HCT116 (cell line): ENCODE measurements at regions not wholly inside any gene's neighbourhood (a gene's known extent, or its start where the extent isn't known, plus 50 kb on each side); places are given as distances from the start of the nearest gene placed in this dataset.

Source experiments
- ATAC-seq: fragments of 200-7000 bp; cut with Tn5 transposase; 2 replicates; pipeline ENCODE4 v1.9.1; 2020; ENCODE audit warnings: mild to moderate bottlenecking, moderate library complexity
- BruUV-seq: library from RNA; stranded (reverse); fragments of 400-500 nt; replicated peaks from 2 replicates; lab custom pipeline; 2021; lab: Mats Ljungman, UMichigan
- CTCF ChIA-PET: fragments of 300-600 bp; sonication (Branson Sonifier 250); formaldehyde crosslinking; loops from one replicate; lab custom pipeline; 2021; ENCODE audit warnings: antibody characterized with exemption; lab: Charles Lee
- POLR2A ChIA-PET: fragments of 300-600, 350-600 bp; sonication (Branson Sonifier 250); formaldehyde crosslinking; loops from one replicate; lab custom pipeline; 2021; ENCODE audit warnings: antibody characterized with exemption; lab: Charles Lee
- RAD21 ChIA-PET, 2 experiments: fragments of 300-600 bp; sonication (Branson Sonifier 250); formaldehyde crosslinking; loops; one replicate each; lab custom pipeline; 2023; ENCODE audit warnings: low total read pairs in 2 of 2; ENCODE audit not compliant: uncharacterized antibody in 2 of 2, unreplicated experiment in 2 of 2, low non-redundant PET in 1 of 2; lab: Charles Lee
- DNase-seq: peaks from one replicate; pipeline ENCODE4 v3.0.0-alpha.2; 2010; ENCODE audit warnings: low read depth, low spot score
- H2AFZ ChIP-seq: fragments of 200-600 bp; shearing (Covaris generic), sonication (generic); 2 replicates; pipeline ENCODE4 v1.6.1; 2017; ENCODE audit warnings: low read depth, mixed run types, mixed read lengths, antibody characterized with exemption, low read length; ENCODE audit not compliant: poor library complexity, severe bottlenecking
- H3K27ac ChIP-seq: 2 replicates; pipeline ENCODE4 v1.5.1; 2012; ENCODE audit warnings: low read depth, low read length
- H3K27me3 ChIP-seq: fragments of 200-600 bp; sonication (generic); 2 replicates; pipeline ENCODE4 v1.6.1; 2016; ENCODE audit warnings: mixed run types, low read length, mixed read lengths; ENCODE audit not compliant: insufficient read depth
- H3K36me3 ChIP-seq, 2 experiments: fragments of 200-500 bp in 1 of 2; fragments of 200-600 bp in 1 of 2; sonication (Bioruptor generic) in 1 of 2; sonication (generic) in 1 of 2; 2 replicates each; pipeline versions ENCODE4 v1.5.1 to v1.6.1; 2014 to 2016; ENCODE audit warnings: low read length in 2 of 2, inconsistent platforms in 1 of 2, mixed read lengths in 1 of 2, mixed run types in 1 of 2; ENCODE audit not compliant: insufficient read depth in 2 of 2, control insufficient read depth in 1 of 2
- H3K4me1 ChIP-seq, 2 experiments: fragments of 200-600 bp in 1 of 2; sonication (generic) in 1 of 2; 2 replicates each; pipeline versions ENCODE4 v1.5.1 to v1.6.1; 2012 to 2017; ENCODE audit warnings: low read length in 2 of 2, inconsistent platforms in 1 of 2, mild to moderate bottlenecking in 1 of 2, mixed read lengths in 1 of 2, mixed run types in 1 of 2, moderate library complexity in 1 of 2; ENCODE audit not compliant: insufficient read depth in 2 of 2, control insufficient read depth in 1 of 2
- H3K4me2 ChIP-seq: fragments of 200-600 bp; sonication (generic); 2 replicates; pipeline ENCODE4 v1.6.1; 2017; ENCODE audit warnings: mixed run types, low read length, mixed read lengths
- H3K4me3 ChIP-seq, 2 experiments: fragments of 200-600 bp in 1 of 2; sonication (generic) in 1 of 2; replicated peaks in 1 of 2; 2 replicates each; pipeline ENCODE4 v1.5.1; 2011 to 2016; ENCODE audit warnings: low read length in 2 of 2, control low read depth in 1 of 2, low read depth in 1 of 2, mild to moderate bottlenecking in 1 of 2, mixed read lengths in 1 of 2, mixed run types in 1 of 2
- H3K79me2 ChIP-seq: fragments of 200-600 bp; sonication (generic); 2 replicates; pipeline ENCODE4 v1.6.1; 2017; ENCODE audit warnings: mild to moderate bottlenecking, mixed run types, low read length, moderate library complexity, mixed read lengths; ENCODE audit not compliant: insufficient read depth
- H3K9ac ChIP-seq: fragments of 200-600 bp; sonication (generic); 2 replicates; pipeline ENCODE4 v1.6.1; 2016; ENCODE audit warnings: low read length, mixed read lengths
- H3K9me2 ChIP-seq: fragments of 200-600 bp; sonication (generic), shearing (Covaris generic); 2 replicates; pipeline ENCODE4 v1.6.1; 2017; ENCODE audit warnings: mixed run types, mild to moderate bottlenecking, moderate library complexity; ENCODE audit not compliant: insufficient read depth
- H3K9me3 ChIP-seq, 2 experiments: fragments of 200-500 bp in 1 of 2; fragments of 200-600 bp in 1 of 2; sonication (Bioruptor generic) in 1 of 2; sonication (generic) in 1 of 2; 2 replicates each; pipeline ENCODE4 v1.6.1; 2014 to 2017; ENCODE audit warnings: low read length in 2 of 2, mixed read lengths in 2 of 2, inconsistent platforms in 1 of 2, low read depth in 1 of 2, mild to moderate bottlenecking in 1 of 2, mixed run types in 1 of 2, moderate library complexity in 1 of 2; ENCODE audit not compliant: control insufficient read depth in 1 of 2, insufficient read depth in 1 of 2
- H4K20me1 ChIP-seq: fragments of 200-600 bp; sonication (generic), shearing (Covaris generic); 2 replicates; pipeline ENCODE4 v1.6.1; 2017; ENCODE audit warnings: mixed run types, mild to moderate bottlenecking, moderate library complexity; ENCODE audit not compliant: insufficient read depth
- EZH2 ChIP-seq: fragments of 200-600 bp; sonication (generic); IDR thresholded peaks from 2 replicates; pipeline ENCODE4 v1.6.1; 2017; ENCODE audit warnings: antibody characterized with exemption, mixed run types
- EZH2phosphoT487 ChIP-seq: fragments of 200-600 bp; IDR thresholded peaks from 2 replicates; pipeline ENCODE4 v1.6.1; 2018; ENCODE audit warnings: antibody characterized with exemption, borderline replicate concordance
- POLR2A ChIP-seq: IDR thresholded peaks from 2 replicates; pipeline ENCODE4 v1.7.0; 2011; ENCODE audit warnings: borderline replicate concordance; ENCODE audit not compliant: insufficient read depth, insufficient read length; ENCODE audit errors: extremely low read depth
- REST ChIP-seq: IDR thresholded peaks from 2 replicates; pipeline ENCODE4 v1.6.1; 2012; ENCODE audit warnings: low read depth
- SRF ChIP-seq: IDR thresholded peaks from 2 replicates; pipeline ENCODE4 v1.6.1; 2012; ENCODE audit warnings: low read depth
- TCF7L2 ChIP-seq: IDR thresholded peaks from 2 replicates; pipeline ENCODE4 v1.7.0; 2011; ENCODE audit warnings: borderline replicate concordance, inconsistent platforms; ENCODE audit not compliant: insufficient read depth, insufficient read length; ENCODE audit errors: extremely low read depth
- YY1 ChIP-seq: IDR thresholded peaks from 2 replicates; pipeline ENCODE4 v1.6.1; 2011; ENCODE audit warnings: low read length, low read depth, moderate library complexity, mild to moderate bottlenecking; ENCODE audit not compliant: insufficient replicate concordance; ENCODE audit errors: extremely low read depth
- ZFX ChIP-seq: fragments of 450-650 bp; IDR thresholded peaks from 2 replicates; pipeline ENCODE4 v1.6.1; 2017
- intact Hi-C: fragments of 100-400 bp; cut with micrococcal nuclease; formaldehyde crosslinking; loops from 2 replicates; pipeline ENCODE4 v1.10.0; 2022

- TF ChIP-seq TCF7L2 (no peak), ZFX (no peak), REST (no peak), EZH2 (no peak), YY1 (no peak), EZH2phosphoT487 (no peak)
- TF ChIP-seq, all 23 proteins: peak for 0
Measured at GRCh38 chr5:118637947-118638670, 350.2 kb downstream of the DTWD2 start (continued).

GRCh38 chr5:118628660-118629354 is 359.5 kb downstream of the DTWD2 start:
- ChIA-PET CTCF (no interaction called here), POLR2A (no interaction called here), RAD21 (no interaction called here)
- Histone ChIP-seq H3K9me3 (no peaks in the 10 kb centered on the region), H3K36me3 (no peaks in the 10 kb centered on the region), H3K27ac (no peak overlapping the region), H3K9ac (no peak overlapping the region), H3K4me1 (no peaks in the 10 kb centered on the region), H3K4me3 (no peak overlapping the region), H2AFZ (no peak overlapping the region), H3K79me2 (no peaks in the 10 kb centered on the region), H3K27me3 (no peaks in the 10 kb centered on the region), H3K4me2 (no peak overlapping the region), H3K9me2 (no peaks in the 10 kb centered on the region), H4K20me1 (no peaks in the 10 kb centered on the region)
- intact Hi-C loops = no loop called here
- BruUV-seq = no TSS peak
- no peak for DNase-seq
- TF ChIP-seq POLR2A (no peak), SRF (peak; percentile 64)
- ATAC-seq = no peak
